Type B pancreatic cell (in vitro differentiated cells): ENCODE measurements at regions not wholly inside any gene's neighbourhood (a gene's known extent, or its start where the extent isn't known, plus 50 kb on each side); places are given as distances from the start of the nearest gene placed in this dataset.

Experiments
- DNase-seq: peaks from one replicate; pipeline ENCODE4 v3.0.0; 2021; ENCODE audit warnings: mixed read lengths; ENCODE audit not compliant: unreplicated experiment; ENCODE audit errors: extremely low spot score
- H3K27ac Mint-ChIP-seq: 2 replicates; pipeline ENCODE4 v1.8.0; 2021; ENCODE audit warnings: mild to moderate bottlenecking, mixed read lengths
- H3K27me3 Mint-ChIP-seq: 2 replicates; pipeline ENCODE4 v1.8.0; 2021; ENCODE audit warnings: mixed read lengths
- H3K36me3 Mint-ChIP-seq: 2 replicates; pipeline ENCODE4 v1.8.0; 2021; ENCODE audit warnings: mixed read lengths
- H3K4me1 Mint-ChIP-seq: one replicate; pipeline ENCODE4 v1.8.0; 2021; ENCODE audit warnings: mixed read lengths; ENCODE audit not compliant: unreplicated experiment
- H3K4me3 Mint-ChIP-seq: 2 replicates; pipeline ENCODE4 v1.8.0; 2021; ENCODE audit warnings: mild to moderate bottlenecking, mixed read lengths
- H3K9me3 Mint-ChIP-seq: 2 replicates; pipeline ENCODE4 v1.8.0; 2021; ENCODE audit warnings: mixed read lengths
- CTCF ChIP-seq: fragments of 200-600 bp; sonication (generic); conservative IDR thresholded peaks from 2 replicates; pipeline ENCODE4 v1.5.0; 2021; ENCODE audit warnings: antibody characterized with exemption, mild to moderate bottlenecking

GRCh38 chr10:131799429-131799828 lies 101.4 kb upstream of the PPP2R2D start:
- DNase-seq, result no peak
- Mint-ChIP-seq H3K36me3 (no peaks in the 10 kb centered on the region), H3K27ac (no peak overlapping the region), H3K4me3 (no peak overlapping the region), H3K9me3 (no peaks in the 10 kb centered on the region), H3K27me3 (peaks cover 5% of the 10 kb centered on the region), H3K4me1 (peaks cover 5% of the 10 kb centered on the region)
- no peak for TF ChIP-seq CTCF

- DNase-seq, result peak; percentile 25
- Mint-ChIP-seq H3K27me3 (peaks cover 8% of the 10 kb centered on the region), H3K36me3 (no peaks in the 10 kb centered on the region), H3K9me3 (no peaks in the 10 kb centered on the region), H3K4me3 (no peak overlapping the region), H3K27ac (no peak overlapping the region), H3K4me1 (peaks cover 10% of the 10 kb centered on the region)
- TF ChIP-seq CTCF, result no peak
Observed at GRCh38 chr10:131802156-131802915, 98.5 kb upstream of the PPP2R2D start.

- Mint-ChIP-seq H3K27me3 (peaks cover 8% of the 10 kb centered on the region), H3K27ac (no peak overlapping the region), H3K36me3 (no peaks in the 10 kb centered on the region), H3K9me3 (no peaks in the 10 kb centered on the region), H3K4me1 (peaks cover 10% of the 10 kb centered on the region), H3K4me3 (no peak overlapping the region)
- peak; percentile 61 for DNase-seq
- no peak for TF ChIP-seq CTCF
Observed at GRCh38 chr10:131802996-131803395, 97.8 kb upstream of the PPP2R2D start.

- no peaks in the 10 kb centered on the region for H3K9me3 Mint-ChIP-seq
- H3K36me3 Mint-ChIP-seq, result no peaks in the 10 kb centered on the region
- peaks cover 13% of the 10 kb centered on the region for H3K27me3 Mint-ChIP-seq
- DNase-seq, result peak; percentile 49
- H3K27ac Mint-ChIP-seq, result no peak overlapping the region
- peaks cover 10% of the 10 kb centered on the region for H3K4me1 Mint-ChIP-seq
- H3K4me3 Mint-ChIP-seq, result no peak overlapping the region
- TF ChIP-seq CTCF, result no peak
Observed at GRCh38 chr10:131803860-131804425, 96.9 kb upstream of the PPP2R2D start.

GRCh38 chr10:131804551-131805295 lies 96.1 kb upstream of the PPP2R2D start:
- peaks cover 10% of the 10 kb centered on the region for H3K4me1 Mint-ChIP-seq
- no peaks in the 10 kb centered on the region for H3K9me3 Mint-ChIP-seq
- no peak overlapping the region for H3K27ac Mint-ChIP-seq
- no peaks in the 10 kb centered on the region for H3K36me3 Mint-ChIP-seq
- DNase-seq, result no peak
- peaks cover 20% of the 10 kb centered on the region for H3K27me3 Mint-ChIP-seq
- no peak for TF ChIP-seq CTCF
- H3K4me3 Mint-ChIP-seq, result no peak overlapping the region
